ENCODE measurements at regions not wholly inside any gene's neighbourhood (a gene's known extent, or its start where the extent isn't known, plus 50 kb on each side); places are given as distances from the start of the nearest gene placed in this dataset.
"Not testable (repeated sequence)": the region's sequence is repeated elsewhere in the genome, so short reads cannot be mapped to it uniquely, and the experiment has no call there.

GRCh38 chr3:72178463-72179106 is 393.6 kb upstream of the PROK2 start:
- DNase-seq (ENCODE audit: low read depth in 2 of 2): no peak

GRCh38 chr3:72177075-72178050 is 392.4 kb upstream of the PROK2 start:
- no peak for DNase-seq (ENCODE audit: low read depth in 2 of 2)

GRCh38 chr3:72176537-72177041 is 391.6 kb upstream of the PROK2 start:
- DNase-seq (ENCODE audit: low read depth in 2 of 2): no peak

GRCh38 chr3:72175296-72175858 is 390.4 kb upstream of the PROK2 start:
- no peak for DNase-seq (ENCODE audit: low read depth in 2 of 2)

- no peak for DNase-seq (ENCODE audit: low read depth in 2 of 2)
These were observed 389.9 kb upstream of the PROK2 start for GRCh38 chr3:72174890-72175289.

- DNase-seq (ENCODE audit: low read depth in 2 of 2): no peak
These were observed 389.1 kb upstream of the PROK2 start for GRCh38 chr3:72174040-72174439.

- DNase-seq (ENCODE audit: low read depth in 2 of 2): no peak
These were observed 387.0 kb upstream of the PROK2 start for GRCh38 chr3:72171946-72172345.

GRCh38 chr3:72171463-72171881 is 386.5 kb upstream of the PROK2 start:
- no peak for DNase-seq (ENCODE audit: low read depth in 2 of 2)

GRCh38 chr3:72169561-72170472 is 384.9 kb upstream of the PROK2 start:
- DNase-seq (ENCODE audit: low read depth in 2 of 2): no peak

GRCh38 chr3:72169120-72169519 is 384.2 kb upstream of the PROK2 start:
- no peak for DNase-seq (ENCODE audit: low read depth in 2 of 2)

GRCh38 chr3:72165808-72166207 is 380.9 kb upstream of the PROK2 start:
- DNase-seq (ENCODE audit: low read depth in 2 of 2): no peak

GRCh38 chr3:72165317-72165716 is 380.4 kb upstream of the PROK2 start:
- DNase-seq (ENCODE audit: low read depth in 2 of 2): no peak

- DNase-seq (ENCODE audit: low read depth in 2 of 2): no peak
These were observed 379.7 kb upstream of the PROK2 start for GRCh38 chr3:72164635-72164978.

GRCh38 chr3:72163809-72164634 is 379.1 kb upstream of the PROK2 start:
- DNase-seq (ENCODE audit: low read depth in 2 of 2): no peak

GRCh38 chr3:72162649-72163184 is 377.8 kb upstream of the PROK2 start:
- no peak for DNase-seq (ENCODE audit: low read depth in 2 of 2)

GRCh38 chr3:72161881-72162595 is 377.1 kb upstream of the PROK2 start:
- no peak for DNase-seq (ENCODE audit: low read depth in 2 of 2)

- DNase-seq (ENCODE audit: low read depth in 2 of 2): not testable (repeated sequence)
These were observed 376.3 kb upstream of the PROK2 start for GRCh38 chr3:72161285-72161684.

GRCh38 chr3:72160351-72160750 is 375.4 kb upstream of the PROK2 start:
- no peak for DNase-seq (ENCODE audit: low read depth in 2 of 2)

GRCh38 chr3:72159487-72159886 is 374.5 kb upstream of the PROK2 start:
- no peak for DNase-seq (ENCODE audit: low read depth in 2 of 2)

Data from stimulated activated CD8-positive, alpha-beta memory T cell treated with anti-CD3 and anti-CD28 coated beads, Interleukin-2, amount 100 ng/mL, for 1 hour (primary cell).